Stimulated activated CD4-positive, alpha-beta T cell treated with anti-CD3 and anti-CD28 coated beads, Interleukin-12 subunit alpha, Interleukin-12 subunit beta, amount 100 ng/mL, for 48 hours (primary cell): ENCODE measurements at regions not wholly inside any gene's neighbourhood (a gene's known extent, or its start where the extent isn't known, plus 50 kb on each side); places are given as distances from the start of the nearest gene placed in this dataset.

ENCODE experiments used
- DNase-seq, 3 donors: peaks; one replicate each; pipeline ENCODE4 v3.0.0-alpha.2; 2020; ENCODE audit warnings: low read depth in 2 of 3, low spot score in 1 of 3

DNA sequence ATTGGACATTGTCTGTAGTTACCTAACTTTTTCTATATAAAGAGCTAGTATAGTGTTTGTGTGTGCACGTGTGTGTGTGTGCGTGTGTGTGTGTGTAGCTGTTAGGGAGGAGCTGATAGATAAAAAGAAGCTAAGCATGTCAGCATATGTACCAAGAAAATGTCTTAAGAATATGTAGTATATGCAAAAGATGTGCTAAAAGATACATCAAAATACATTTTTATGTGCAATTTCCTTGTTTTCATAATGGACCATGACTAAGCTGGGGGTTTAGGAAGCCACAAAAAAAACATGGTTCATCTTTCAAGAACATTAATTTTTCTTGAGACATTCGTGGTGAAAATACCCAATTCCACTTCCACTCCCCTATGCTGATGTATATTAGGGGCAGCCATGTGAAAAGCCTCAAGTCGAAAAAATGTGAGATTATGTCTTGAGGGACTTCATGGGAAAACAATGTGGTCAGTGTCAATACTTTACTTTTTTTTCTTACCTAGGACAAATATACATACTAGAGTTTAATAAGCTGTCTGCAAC lies 1599.7 kb downstream of the ARAP2 start:
- no peak for DNase-seq

DNA sequence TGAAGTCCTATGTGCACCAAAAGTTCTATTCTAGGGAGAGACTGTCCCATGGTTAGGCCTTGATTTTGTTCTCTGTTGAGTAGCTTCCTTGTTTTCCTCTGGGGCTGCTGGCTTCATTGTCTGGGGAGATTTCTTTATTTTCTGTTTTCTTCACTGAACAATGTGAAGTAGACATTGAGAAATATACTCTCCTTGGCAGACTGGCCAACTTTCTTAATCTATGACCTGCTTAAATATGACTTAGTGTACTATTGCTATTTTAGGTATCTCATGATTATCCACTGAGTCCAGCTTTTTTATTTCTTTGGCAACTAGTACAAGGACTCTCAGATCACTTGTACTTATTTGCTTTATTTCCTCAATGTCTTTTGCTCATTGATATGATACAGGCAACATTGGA lies 1594.6 kb downstream of the ARAP2 start:
- no peak for DNase-seq

DNA sequence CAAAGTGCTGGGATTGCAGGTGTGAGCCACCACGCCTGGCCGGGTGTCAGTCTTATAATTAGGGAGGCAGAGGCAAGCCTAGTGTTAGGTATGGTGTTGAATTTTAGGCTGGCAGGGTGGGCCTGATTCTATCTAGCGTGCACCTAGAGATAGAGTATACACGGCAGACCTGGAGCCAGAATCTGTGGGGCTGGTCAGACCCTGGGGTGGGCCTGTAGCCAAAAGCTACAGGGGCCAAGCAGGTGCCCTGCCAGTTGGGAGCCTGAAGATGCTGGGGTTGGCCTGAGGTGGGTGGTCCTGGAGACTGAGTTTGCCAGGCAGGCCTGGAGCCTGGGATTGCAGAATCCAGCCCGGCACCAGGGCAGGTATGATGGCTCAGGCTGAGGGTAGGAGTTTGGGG lies 1580.3 kb downstream of the ARAP2 start:
- DNase-seq: no peak

DNA sequence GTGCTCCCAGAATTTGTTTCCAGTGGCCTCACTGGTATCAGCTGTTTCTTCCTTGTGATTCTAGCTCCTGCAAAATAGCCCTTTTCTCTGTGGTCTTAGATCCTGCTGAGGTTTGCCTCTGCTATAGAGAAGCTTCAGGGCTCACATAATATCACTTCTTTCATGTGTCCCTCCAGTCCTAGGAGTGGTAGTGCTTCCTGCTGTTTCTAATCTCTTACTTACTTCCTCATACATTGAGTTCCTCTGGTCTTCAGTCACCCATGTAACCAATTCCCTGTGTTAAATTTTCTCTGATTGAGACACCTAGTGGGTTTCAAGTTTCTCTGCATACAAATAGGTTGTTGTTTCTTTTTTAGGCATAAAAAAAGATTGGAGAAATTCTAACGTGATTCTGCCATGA lies 1567.9 kb downstream of the ARAP2 start:
- DNase-seq: no peak

DNA sequence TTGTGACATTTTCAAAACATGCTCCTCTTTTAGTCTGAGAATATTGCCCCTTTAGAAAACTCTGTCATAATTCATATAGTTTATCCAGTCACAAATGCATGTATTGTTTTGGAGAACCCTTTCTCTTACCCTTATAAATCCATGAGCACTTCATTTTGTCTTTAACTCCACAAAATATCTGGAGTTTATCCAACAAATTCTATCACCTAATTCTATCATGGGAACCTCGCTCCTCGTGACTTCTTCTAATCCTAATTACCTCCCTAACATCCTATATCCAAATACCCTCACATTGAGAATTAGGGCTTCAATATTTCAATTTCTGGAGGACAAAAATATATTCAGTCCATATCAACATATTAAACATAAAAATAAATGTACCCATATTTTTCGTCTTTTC lies 1565.9 kb downstream of the ARAP2 start:
- DNase-seq: no peak

DNA sequence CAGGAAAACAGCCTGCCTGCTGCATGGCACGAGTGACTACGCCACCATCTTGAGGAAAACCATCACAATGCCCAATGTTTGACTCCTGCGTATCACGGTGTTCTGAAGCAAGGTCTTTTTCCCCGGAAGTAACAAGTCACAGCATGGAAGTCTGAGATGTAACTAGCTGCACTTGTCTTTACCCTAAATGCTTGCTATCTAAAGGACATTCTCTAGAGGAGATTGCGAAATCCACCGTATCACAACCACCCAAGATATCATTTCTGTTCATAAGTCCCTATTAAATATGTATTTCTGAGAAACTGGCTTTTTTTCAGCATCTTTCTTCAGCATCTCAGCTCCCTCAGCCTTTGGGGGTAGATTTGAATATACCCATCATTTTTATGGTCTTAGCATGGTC lies 1565.1 kb downstream of the ARAP2 start:
- no peak for DNase-seq

DNA sequence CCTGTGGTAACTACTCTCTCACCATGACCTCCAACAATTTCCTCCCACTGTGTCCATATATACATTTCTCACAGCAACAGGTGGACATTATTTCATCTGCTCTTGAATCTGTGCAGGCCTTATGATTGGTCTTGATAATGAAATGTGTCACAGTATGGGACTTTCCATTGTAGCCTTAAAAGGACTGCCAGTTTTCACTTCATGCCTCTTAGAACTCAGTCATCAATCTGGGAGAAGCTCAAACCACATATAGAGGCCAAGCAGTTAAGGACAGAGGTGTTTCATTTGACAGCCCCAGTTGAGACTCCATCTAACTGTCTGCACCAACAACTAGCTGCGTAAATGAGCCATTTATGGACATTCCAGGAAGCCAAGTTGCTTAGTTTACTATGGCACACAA lies 1534.8 kb downstream of the ARAP2 start:
- DNase-seq: no peak

DNA sequence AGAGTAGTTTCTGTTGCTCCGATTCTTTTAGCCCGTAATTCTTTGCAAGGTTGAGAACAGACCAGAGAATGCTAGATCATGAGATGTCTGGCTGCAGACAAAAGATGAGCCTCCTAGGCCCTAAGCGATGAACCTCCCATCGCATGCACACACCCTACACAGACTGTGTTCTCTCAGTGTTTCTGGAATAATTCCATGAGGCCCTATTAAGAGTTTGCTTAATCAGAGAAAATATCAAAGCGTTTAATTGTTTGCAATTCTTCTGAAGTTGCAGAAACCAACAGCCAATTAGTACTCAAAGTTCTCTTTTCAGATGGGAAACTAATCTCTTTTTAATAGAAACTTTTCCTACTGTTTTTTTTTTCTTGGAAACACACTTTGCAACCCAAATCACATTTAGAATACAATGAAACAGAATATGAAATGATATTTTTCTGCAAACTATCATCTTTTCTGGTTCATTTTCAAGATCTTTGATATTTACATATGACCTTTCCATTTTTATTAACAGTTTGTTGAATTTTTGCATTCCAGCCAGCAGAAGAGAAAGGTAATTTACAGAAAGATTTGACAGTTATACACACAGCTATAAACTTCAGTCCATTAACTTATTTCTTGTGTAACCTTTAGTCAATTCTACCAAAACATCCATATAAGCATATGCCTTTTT lies 1525.6 kb downstream of the ARAP2 start:
- DNase-seq: no peak

DNA sequence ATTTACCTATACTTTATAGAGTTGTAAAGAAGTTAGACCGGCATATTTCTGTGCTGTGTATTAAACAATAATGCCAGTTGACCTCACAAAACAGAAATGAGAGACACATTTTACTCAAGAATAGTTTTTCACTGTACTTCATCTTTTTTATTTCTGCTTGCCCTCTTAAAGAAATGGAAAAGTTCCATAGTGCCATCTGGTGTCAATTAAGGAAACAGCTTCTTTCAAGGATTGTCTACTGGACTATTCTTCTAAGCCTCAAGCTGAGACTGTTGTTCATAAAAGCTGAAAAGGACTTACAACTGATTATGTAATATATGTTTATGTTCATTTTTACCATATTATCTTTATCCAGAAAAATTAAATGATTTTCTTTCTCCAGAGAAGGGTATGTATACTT lies 1523.7 kb downstream of the ARAP2 start:
- DNase-seq: no peak

DNA sequence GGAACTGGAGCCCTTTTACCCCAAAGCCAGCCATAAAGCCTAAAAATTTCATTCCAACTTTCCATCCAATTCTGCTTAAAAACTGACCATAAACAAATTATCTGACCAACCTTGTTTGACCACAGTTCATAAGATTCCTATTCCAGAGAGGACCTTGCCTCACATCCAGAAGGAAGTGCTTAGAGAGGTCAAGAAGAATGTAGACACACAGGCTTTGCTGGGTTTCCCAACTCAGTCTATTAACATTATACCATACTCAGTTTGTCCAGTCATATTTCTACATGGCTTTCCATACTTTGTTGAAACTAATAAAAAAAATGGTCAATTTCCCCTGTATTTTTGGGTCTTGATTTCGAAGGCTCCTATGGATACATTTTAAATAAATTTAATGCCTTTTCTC lies 1522.5 kb downstream of the ARAP2 start:
- no peak for DNase-seq

DNA sequence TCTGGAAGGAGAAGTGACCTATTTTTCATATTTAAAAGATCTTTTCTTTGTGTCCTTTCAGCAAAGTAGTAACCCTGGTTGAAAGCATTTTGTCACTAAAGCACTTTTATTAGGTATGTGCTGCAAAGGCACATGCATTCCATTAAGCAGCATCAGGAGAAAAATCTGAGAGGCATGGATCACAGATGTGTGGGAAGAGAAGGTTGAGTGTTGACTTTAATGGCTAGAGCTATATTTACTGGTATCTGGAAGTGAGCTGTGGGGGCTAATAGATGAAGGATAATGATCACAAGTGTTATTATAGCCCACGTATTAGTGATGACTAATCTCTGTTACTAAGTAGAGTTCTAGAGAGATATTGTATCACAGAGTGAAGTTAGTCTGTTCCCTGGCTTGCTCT lies 1520.7 kb downstream of the ARAP2 start:
- no peak for DNase-seq

DNA sequence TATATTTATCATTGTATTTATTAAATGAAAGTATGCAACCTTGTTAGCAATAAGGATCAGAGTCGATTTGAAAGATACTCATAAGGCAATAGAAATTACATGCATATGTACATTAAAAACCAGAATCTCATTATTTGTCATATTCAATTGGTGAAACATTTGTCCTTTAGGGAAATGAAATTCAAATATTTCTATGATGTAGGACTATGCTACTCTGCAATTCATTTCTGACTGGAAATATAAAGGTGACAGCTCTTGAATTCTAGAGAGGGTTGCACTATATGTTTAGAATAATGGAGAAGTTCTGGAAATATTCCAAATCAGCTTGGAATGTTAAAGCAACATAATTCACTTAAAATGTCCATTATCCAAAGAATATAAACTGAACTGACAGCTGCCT lies 1519.8 kb downstream of the ARAP2 start:
- DNase-seq: no peak

DNA sequence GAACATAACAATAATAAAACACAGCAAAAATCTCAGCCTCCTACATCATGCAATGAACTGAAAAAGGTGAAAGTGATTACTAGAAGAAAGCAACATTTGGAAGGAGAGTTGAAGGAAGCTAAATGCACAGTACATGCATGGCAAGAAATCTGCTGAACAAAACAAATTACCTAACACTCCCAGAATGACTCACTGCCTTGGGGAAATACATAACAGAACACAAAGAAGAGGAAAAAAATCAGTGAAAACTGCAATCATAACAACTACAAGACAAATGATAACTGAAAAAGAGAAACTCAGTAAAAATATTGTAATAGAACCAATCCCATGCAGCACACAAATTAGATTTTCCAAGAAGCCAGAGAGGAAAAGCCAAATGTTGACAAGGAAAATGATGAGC lies 1513.2 kb downstream of the ARAP2 start:
- no peak for DNase-seq

DNA sequence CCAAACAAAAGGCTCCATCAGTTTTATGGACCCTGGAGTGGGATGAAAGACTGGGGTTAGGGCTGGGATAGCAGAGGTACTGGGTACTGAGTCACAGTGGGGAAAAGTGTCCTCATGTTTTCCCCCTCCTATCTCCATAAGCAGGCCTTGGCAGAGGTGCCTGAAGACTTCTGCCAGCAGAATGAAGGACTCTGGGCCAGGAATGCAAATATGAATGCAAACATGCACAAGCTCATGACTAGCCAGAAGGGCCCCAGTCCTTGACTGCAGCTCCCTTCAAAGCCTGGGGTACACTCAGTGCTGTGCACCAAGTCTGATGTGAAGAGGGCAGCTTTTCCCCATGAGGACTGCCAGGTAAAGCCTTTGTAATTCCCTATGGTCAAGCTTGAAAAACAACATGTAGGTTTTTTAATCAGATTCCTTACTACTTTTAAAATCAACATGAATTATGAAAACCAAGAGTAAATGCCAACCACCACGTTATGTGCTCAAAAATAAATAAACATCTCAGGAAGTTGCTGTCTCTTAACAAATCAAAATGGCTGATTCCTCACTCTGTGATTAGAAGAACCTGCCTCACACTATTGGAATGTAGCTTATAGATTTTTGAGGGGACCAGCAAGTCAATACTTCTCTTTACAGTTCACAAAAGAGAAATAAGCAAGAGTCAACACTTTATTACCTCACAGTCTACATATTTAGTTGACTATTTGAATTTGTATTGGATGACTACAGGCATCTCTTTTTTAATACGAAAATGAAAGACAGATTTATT lies 1512.0 kb downstream of the ARAP2 start:
- no peak for DNase-seq

DNA sequence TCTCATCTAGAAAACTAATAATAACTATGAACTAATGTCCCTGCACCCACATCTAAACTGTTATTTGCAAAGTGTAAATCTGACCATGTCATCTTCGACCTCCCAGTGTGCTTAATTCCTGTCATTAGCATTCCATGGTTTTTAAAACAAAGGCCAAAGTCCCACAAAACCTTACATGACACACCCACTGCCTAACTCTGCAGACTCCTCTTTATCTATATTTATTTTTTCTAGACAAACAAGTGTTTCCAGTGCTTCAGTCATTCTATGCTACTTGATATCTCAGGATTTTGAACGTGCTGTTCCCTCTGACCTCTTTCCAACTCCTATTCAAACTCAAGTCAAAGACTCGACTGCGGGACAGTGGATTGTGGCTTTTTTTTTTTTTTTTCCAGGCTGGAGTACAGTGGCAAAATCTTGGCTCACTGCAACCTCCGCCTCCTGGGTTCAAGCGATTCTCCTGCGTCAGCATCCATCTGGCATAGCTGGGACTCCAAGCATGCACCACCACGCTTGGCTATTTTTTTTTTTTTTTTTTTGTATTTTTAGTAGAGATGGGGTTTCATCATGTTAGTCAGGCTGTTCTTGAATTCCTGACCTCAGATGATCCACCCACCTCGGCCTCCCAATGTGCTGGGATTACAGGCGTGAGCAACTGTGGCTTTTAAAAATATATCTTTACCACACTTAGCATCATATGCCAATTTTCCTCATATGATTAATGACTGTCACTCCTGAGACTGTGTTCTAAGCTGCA lies 1511.0 kb downstream of the ARAP2 start:
- no peak for DNase-seq

DNA sequence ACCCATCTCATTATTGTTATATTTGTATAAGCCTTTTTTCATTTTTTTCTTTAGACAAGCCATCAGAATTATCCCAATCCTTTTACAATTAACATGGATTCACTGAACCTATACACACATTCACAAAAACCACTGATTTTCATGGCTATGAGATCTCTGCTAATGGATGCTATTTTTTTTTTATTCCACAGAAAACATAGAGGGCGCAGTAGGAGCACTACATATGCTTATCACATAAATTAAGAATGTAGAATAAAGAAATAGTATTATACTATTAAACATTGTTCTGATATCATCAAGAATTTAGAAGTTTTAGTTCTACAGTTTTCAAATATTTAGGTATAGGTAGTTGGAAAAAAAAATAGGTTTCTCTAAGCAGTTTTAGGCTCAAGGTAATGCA lies 1477.4 kb downstream of the ARAP2 start:
- DNase-seq: no peak

DNA sequence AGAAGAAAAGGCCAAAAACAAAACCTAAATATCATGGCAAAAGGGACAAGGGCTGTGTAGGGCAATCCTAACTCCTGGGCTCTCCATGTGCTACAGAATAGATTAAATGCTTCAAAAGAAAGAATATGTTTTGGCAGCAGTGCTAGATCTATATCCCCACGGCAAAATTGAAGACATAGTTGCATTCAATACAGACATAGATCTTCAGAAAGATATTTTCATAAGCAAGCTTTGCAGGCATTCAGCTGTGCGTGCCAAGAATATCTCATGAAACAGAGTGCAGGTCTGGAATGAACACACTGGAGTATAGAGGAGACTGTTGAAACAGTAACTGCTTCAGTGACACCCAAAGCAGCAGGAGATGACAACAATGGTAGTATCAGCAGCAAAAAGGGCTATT lies 1476.9 kb downstream of the ARAP2 start:
- DNase-seq: no peak

DNA sequence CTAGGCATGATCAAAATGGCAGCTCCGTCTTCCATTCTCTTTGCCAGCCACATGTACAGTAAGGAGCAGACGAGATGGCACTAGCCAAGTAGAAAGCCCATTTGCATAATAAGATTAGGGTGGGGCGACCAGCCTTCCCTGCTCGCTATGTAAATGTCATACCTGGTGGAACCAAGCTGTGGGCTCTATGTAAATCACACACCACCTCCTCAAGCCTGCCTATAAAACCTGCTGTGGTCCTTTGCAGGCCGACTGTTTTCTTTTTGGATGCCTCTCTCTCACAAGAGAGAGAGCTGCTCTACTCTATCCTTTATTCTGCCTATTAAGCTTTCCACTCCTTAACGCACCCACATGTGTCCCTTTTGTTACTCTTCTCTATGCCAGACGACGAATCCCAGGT lies 1472.7 kb downstream of the ARAP2 start:
- no peak for DNase-seq

DNA sequence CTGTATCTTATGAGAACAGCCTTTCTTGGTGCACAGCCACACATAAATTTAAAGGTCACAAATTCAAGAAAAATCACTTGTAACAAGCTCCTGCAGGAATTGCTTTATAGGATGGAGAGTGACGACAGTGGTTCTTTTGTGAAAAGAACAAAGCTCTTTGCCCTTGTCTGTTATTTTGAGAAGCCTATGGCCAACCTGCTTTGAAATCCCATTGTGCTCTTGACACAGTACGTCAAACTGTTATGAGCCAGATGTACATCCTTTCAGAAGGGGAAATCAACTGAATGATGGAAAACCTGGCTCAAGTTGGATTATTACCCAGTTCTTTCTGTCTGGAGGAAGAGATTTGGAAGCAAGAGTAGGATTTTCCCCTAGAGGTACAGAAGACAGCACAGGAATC lies 1454.2 kb downstream of the ARAP2 start:
- DNase-seq: no peak

DNA sequence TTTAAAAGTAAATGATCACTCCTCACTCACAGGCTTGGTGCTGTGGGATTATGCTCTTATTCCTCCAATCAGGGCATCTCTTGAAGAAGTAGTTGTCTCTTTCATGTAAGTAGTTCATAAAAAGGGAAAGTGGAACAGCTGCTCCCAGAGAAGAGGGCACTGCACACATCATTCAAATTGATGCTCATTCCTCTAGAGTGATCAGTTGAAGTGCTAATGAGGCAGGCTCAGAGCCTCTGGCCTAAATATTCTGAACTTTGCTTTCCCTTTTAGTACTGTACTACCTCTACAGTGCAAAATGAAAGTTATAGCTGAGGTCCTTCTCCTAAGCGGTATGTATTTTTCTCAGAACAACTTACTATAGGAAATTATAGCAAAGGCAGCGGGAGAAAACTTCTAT lies 1453.1 kb downstream of the ARAP2 start:
- no peak for DNase-seq

DNA sequence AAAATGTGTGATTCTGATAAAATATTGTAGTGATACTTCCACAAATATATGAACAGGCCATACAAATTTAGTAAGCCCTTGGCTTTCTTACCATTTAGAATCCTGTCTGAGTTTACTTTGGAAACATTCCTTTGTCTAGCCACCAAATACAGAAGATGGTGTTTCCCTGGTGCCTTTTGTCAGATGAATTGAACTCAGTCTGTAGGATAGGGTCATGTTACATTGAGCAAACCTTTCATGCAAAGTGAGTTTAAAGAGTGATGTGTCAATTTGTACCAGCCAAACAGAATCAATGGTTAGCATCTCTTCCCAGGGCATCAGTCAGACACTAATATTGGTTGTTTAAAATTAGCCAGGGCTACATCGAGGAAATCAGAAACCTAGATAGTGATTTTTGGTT lies 1443.4 kb downstream of the ARAP2 start:
- DNase-seq: no peak

DNA sequence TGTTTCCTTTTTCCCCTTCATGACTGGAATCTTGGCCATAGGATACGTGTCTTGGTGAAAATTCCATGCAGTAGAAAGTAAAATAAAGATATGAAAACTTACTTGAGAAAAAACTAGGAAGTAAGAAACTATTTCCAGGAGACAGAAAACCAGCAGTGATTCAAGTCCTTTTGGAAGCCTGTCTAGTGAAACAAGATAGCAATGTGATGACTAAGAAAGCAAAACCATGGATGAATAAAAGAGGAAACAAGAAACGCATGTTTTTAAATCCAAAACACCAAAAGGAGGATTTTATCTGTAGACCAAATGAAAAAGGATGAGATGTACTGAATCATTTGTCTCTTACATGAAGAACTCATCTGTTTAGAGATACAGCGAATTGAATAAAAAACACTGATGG lies 1430.0 kb downstream of the ARAP2 start:
- no peak for DNase-seq
